Gastroesophageal sphincter (tissue), 4 donors: ENCODE measurements at regions not wholly inside any gene's neighbourhood (a gene's known extent, or its start where the extent isn't known, plus 50 kb on each side); places are given as distances from the start of the nearest gene placed in this dataset.

Experiments
- ATAC-seq: fragments of 150-250 bp; one replicate; pipeline ENCODE4 v1.9.1; 2016; ENCODE audit warnings: mild to moderate bottlenecking, moderate library complexity
- H3K27ac ChIP-seq, 4 donors: fragments of 200-600 bp; sonication (generic) in 3 of 4; 1 replicate in 3 of 4; 2 replicates in 1 of 4; pipeline ENCODE4 v1.5.1; 2016 to 2019
- H3K27me3 ChIP-seq: fragments of 200-600 bp; sonication (generic); one replicate; pipeline ENCODE4 v1.5.1; 2019
- H3K36me3 ChIP-seq, 2 donors: fragments of 200-600 bp; sonication (generic); one replicate each; pipeline ENCODE4 v1.5.1; 2019; ENCODE audit warnings: control low read depth in 1 of 2
- H3K4me1 ChIP-seq, 3 donors: fragments of 200-600 bp; sonication (generic); 1 replicate in 2 of 3; 2 replicates in 1 of 3; pipeline ENCODE4 v1.5.1; 2016 to 2019; ENCODE audit warnings: control low read depth in 2 of 3
- H3K4me3 ChIP-seq, 2 donors: fragments of 200-600 bp; sonication (generic); one replicate each; pipeline ENCODE4 v1.5.1; 2019; ENCODE audit warnings: mild to moderate bottlenecking in 1 of 2, moderate library complexity in 1 of 2
- H3K9me3 ChIP-seq, 3 donors: fragments of 200-600 bp; sonication (generic); one replicate each; pipeline ENCODE4 v1.5.1; 2017 to 2019; ENCODE audit warnings: control low read depth in 2 of 3
- EP300 ChIP-seq: sonication (generic); formaldehyde crosslinking; IDR thresholded peaks from one replicate; pipeline ENCODE4 v1.6.1; 2017; ENCODE audit warnings: antibody characterized with exemption, mild to moderate bottlenecking
- POLR2A ChIP-seq, 2 donors: fragments of 450-650 bp; IDR thresholded peaks; one replicate each; pipeline ENCODE4 v1.6.1; 2017; ENCODE audit warnings: antibody characterized with exemption in 2 of 2, mild to moderate bottlenecking in 2 of 2, moderate library complexity in 1 of 2
- POLR2AphosphoS5 ChIP-seq: sonication (generic); formaldehyde crosslinking; IDR thresholded peaks from one replicate; pipeline ENCODE4 v1.6.1; 2017; ENCODE audit warnings: antibody characterized with exemption
- WGBS, 2 donors: methylation state at CpG; one replicate each; pipeline ENCODE4 v1.1.5; 2018; ENCODE audit warnings: low coverage in 1 of 2; 5-methylcytosine and 5-hydroxymethylcytosine counted together
- TF ChIP-seq, protein P1 (sequence below), 4 experiments: fragments of 200-600 bp in 2 of 4; fragments of 450-650 bp in 2 of 4; sonication (generic) in 1 of 4; IDR thresholded peaks; one replicate each; pipeline ENCODE4 v1.5.1; 2017 to 2019; ENCODE audit warnings: antibody characterized with exemption in 4 of 4, mild to moderate bottlenecking in 2 of 4, moderate library complexity in 2 of 4

DNA sequence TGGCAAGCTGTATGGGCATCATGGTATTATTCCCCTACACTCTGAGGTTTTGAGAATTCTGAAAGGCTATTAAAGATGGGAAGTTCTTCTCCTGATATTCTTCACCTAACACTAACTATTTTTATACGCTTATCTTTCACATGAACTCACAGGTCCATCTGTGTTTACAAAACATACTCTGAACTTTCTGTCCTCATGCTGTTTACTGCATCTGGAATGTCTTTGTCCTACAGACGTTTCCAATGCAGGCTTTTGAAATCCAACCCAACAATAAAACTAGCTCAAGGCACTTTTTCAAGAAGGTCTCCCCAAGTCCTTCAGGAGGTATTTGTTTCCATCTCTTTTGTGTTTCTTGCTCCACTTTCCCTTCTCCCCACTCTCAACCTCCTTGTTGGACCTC is 60.5 kb upstream of the MLIP start:
- no peak for TF ChIP-seq EP300
- no peak for TF ChIP-seq POLR2AphosphoS5
- TF ChIP-seq, protein P1, sequence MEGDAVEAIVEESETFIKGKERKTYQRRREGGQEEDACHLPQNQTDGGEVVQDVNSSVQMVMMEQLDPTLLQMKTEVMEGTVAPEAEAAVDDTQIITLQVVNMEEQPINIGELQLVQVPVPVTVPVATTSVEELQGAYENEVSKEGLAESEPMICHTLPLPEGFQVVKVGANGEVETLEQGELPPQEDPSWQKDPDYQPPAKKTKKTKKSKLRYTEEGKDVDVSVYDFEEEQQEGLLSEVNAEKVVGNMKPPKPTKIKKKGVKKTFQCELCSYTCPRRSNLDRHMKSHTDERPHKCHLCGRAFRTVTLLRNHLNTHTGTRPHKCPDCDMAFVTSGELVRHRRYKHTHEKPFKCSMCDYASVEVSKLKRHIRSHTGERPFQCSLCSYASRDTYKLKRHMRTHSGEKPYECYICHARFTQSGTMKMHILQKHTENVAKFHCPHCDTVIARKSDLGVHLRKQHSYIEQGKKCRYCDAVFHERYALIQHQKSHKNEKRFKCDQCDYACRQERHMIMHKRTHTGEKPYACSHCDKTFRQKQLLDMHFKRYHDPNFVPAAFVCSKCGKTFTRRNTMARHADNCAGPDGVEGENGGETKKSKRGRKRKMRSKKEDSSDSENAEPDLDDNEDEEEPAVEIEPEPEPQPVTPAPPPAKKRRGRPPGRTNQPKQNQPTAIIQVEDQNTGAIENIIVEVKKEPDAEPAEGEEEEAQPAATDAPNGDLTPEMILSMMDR (IDR thresholded peaks at IDR 0.05): no peak
- no peak for TF ChIP-seq POLR2A (IDR thresholded peaks at IDR 0.05)
- Histone ChIP-seq H3K27ac (no peak overlapping the region), H3K4me1 (peaks cover 3 to 15% (median 6%) of the 10 kb centered on the region in 3 donors), H3K9me3 (no peaks in the 10 kb centered on the region), H3K36me3 (no peaks in the 10 kb centered on the region), H3K27me3 (no peaks in the 10 kb centered on the region), H3K4me3 (no peak overlapping the region)
- 44 to 68% methylated on average over 2 of the region's 2 CpGs for WGBS, 2 donors
- ATAC-seq: no peak

- no peak overlapping the region for H3K27ac ChIP-seq
- no peaks in the 10 kb centered on the region for H3K27me3 ChIP-seq
- TF ChIP-seq POLR2A (IDR thresholded peaks at IDR 0.05) (no peak), POLR2AphosphoS5 (peak; percentile 94)
- no peaks in the 10 kb centered on the region for H3K36me3 ChIP-seq
- WGBS, 2 donors: 12 to 40% methylated on average over 3 to 4 of the region's 4 CpGs
- H3K4me3 ChIP-seq: no peak overlapping the region
- peaks cover 3 to 15% (median 6%) of the 10 kb centered on the region in 3 donors for H3K4me1 ChIP-seq
- H3K9me3 ChIP-seq: no peaks in the 10 kb centered on the region
- peak; percentile 62 for ATAC-seq
Measured at GRCh38 chr6:54053881-54054391, 57.3 kb upstream of the MLIP start.

GRCh38 chr6:54056105-54056504 is 55.1 kb upstream of the MLIP start:
- H3K36me3 ChIP-seq: no peaks in the 10 kb centered on the region
- H3K9me3 ChIP-seq: no peaks in the 10 kb centered on the region
- no peak overlapping the region for H3K27ac ChIP-seq
- WGBS, 2 donors: 82 to 88% methylated on average over 3 of the region's 3 CpGs
- H3K4me3 ChIP-seq: no peak overlapping the region
- TF ChIP-seq POLR2A (IDR thresholded peaks at IDR 0.05): no peak
- TF ChIP-seq, protein P1 (IDR thresholded peaks at IDR 0.05): no peak
- peak; percentile 5 for TF ChIP-seq POLR2AphosphoS5
- no peak for TF ChIP-seq EP300
- no peak for ATAC-seq
- H3K27me3 ChIP-seq: no peaks in the 10 kb centered on the region
- peaks cover 3 to 15% (median 6%) of the 10 kb centered on the region in 3 donors for H3K4me1 ChIP-seq

- no peaks in the 10 kb centered on the region for H3K36me3 ChIP-seq
- no peaks in the 10 kb centered on the region for H3K27me3 ChIP-seq
- peaks cover 3 to 15% (median 6%) of the 10 kb centered on the region in 3 donors for H3K4me1 ChIP-seq
- no peak for ATAC-seq
- no peak for TF ChIP-seq POLR2A (IDR thresholded peaks at IDR 0.05)
- no peak for TF ChIP-seq POLR2AphosphoS5
- TF ChIP-seq EP300: no peak
- TF ChIP-seq, protein P1 (IDR thresholded peaks at IDR 0.05): no peak
- WGBS, 2 donors: 44 to 93% methylated on average over 1 of the region's 1 CpG
- no peaks in the 10 kb centered on the region for H3K9me3 ChIP-seq
- no peak overlapping the region for H3K27ac ChIP-seq
- no peak overlapping the region for H3K4me3 ChIP-seq
Measured at GRCh38 chr6:54057058-54057457, 54.2 kb upstream of the MLIP start.

DNA sequence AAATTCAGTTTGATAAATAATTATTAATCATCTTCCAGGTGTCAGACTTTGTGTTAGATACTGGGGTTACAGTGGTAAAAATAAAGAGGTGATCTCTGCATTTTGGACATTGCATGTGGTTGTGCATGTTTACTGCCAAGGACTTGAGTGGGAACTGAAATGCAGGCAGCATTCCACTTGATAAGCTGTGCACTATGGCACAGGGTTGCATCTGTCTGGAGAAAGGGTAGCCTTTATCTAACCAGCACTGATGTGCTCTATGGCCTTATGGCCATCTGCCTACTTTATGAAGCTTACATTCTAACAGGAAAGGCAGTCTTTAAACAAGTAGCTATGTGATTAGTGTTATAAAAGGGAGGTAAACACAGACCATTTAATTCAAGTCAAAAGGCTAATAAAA is 53.0 kb upstream of the MLIP start:
- Histone ChIP-seq H3K9me3 (no peaks in the 10 kb centered on the region), H3K27me3 (no peaks in the 10 kb centered on the region), H3K4me3 (no peak overlapping the region), H3K27ac (no peak overlapping the region), H3K36me3 (no peaks in the 10 kb centered on the region), H3K4me1 (peaks cover 3 to 13% (median 6%) of the 10 kb centered on the region in 3 donors)
- TF ChIP-seq, protein P1 (IDR thresholded peaks at IDR 0.05): no peak
- TF ChIP-seq POLR2A (IDR thresholded peaks at IDR 0.05): no peak
- TF ChIP-seq EP300: no peak
- TF ChIP-seq POLR2AphosphoS5: no peak
- no peak for ATAC-seq
